AG09309 (cell line): ENCODE measurements at regions not wholly inside any gene's neighbourhood (a gene's known extent, or its start where the extent isn't known, plus 50 kb on each side); places are given as distances from the start of the nearest gene placed in this dataset.

ENCODE experiments used
- DNase-seq: peaks from one replicate; pipeline ENCODE4 v3.0.0-alpha.2; 2010; ENCODE audit warnings: low read depth
- H3K4me3 ChIP-seq: 2 replicates; pipeline ENCODE4 v1.5.1; 2011; ENCODE audit warnings: mild to moderate bottlenecking, low read depth, low read length, moderate library complexity; ENCODE audit not compliant: control insufficient read depth
- TF ChIP-seq, protein P1 (sequence below): IDR thresholded peaks from 2 replicates; pipeline ENCODE4 v1.5.1; 2011; ENCODE audit warnings: mild to moderate bottlenecking, low read depth, low read length, inconsistent platforms; ENCODE audit not compliant: insufficient read depth, control insufficient read depth; ENCODE audit errors: missing control alignments

DNA sequence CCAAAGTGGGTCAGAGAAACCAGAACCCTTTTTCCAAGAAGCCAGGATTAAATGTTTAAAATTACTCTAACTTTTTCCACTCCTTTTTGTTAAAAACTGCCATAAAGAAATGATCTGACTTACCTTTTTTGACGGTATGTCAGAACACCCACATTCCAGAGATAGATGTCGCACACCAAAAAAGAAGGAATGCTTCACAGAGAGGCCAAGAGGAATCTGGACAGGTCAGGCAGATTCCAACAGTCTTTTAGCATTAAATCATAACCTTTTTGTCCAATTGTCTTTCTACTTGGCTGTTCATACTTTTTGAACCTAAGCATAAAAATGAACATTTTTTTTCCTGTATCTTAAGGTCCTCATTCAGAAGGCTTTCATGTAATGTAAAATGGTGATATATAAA is 846.9 kb downstream of the NSUN3 start:
- DNase-seq: no peak
- TF ChIP-seq, protein P1, sequence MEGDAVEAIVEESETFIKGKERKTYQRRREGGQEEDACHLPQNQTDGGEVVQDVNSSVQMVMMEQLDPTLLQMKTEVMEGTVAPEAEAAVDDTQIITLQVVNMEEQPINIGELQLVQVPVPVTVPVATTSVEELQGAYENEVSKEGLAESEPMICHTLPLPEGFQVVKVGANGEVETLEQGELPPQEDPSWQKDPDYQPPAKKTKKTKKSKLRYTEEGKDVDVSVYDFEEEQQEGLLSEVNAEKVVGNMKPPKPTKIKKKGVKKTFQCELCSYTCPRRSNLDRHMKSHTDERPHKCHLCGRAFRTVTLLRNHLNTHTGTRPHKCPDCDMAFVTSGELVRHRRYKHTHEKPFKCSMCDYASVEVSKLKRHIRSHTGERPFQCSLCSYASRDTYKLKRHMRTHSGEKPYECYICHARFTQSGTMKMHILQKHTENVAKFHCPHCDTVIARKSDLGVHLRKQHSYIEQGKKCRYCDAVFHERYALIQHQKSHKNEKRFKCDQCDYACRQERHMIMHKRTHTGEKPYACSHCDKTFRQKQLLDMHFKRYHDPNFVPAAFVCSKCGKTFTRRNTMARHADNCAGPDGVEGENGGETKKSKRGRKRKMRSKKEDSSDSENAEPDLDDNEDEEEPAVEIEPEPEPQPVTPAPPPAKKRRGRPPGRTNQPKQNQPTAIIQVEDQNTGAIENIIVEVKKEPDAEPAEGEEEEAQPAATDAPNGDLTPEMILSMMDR: no peak
- H3K4me3 ChIP-seq: no peak overlapping the region

DNA sequence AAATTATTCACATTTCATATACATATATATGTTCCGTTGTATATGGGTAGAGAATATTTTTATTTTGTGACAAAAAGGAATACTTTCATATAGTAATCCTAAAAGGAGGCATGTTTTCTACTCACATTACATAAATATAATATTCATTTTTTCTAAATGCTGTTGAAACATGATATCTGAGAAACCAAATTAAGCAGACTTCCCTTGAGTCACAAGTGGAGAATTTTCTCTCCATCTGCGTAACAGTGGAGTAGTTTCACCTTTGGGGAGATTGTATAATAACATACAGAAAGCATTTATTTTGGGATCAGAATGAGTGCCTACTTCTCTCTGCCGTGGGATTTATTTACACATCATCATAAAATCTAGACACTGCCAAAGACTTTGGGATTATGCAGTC is 849.8 kb downstream of the NSUN3 start:
- TF ChIP-seq, protein P1: no peak
- no peak for DNase-seq
- H3K4me3 ChIP-seq: no peak overlapping the region

DNA sequence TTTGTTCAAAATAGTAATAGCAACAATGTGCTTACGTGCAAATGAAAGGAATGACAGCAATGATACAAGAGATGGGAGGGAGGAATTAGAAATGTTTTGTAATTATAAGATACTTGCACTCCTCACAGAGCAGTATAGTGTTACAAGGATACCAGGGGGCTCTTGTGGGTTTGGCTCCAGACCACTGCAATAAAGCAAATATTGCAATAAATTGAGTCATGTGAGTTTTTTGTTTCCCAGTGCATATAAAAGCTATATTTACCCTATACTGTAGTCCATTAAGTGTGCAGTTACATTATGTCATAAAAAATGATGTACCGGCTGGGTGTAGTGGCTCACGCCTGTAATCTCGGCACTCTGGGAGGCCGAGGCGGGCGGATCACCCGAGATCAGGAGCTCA is 864.3 kb downstream of the NSUN3 start:
- DNase-seq: no peak
- TF ChIP-seq, protein P1: no peak
- no peak overlapping the region for H3K4me3 ChIP-seq

DNA sequence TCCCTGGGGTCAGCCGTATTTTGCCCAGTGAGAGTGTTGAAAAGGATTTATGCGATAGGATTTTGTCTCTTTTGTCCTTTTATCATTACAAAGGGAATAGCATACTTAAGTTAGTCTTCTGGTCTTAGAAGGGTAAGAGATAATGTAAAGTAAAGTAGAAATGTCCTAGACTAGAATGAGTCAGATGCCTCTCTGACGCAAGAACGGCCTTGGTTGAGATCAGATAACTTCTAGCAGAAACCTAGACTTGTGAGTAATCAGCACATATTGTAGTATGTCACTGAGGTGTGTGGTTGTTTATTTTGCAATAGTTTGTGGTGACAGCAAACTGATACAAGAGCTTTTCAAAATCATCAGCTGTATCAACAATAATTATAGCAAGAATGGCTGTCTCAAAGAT is 866.1 kb downstream of the NSUN3 start:
- no peak overlapping the region for H3K4me3 ChIP-seq
- DNase-seq: no peak
- TF ChIP-seq, protein P1: no peak

DNA sequence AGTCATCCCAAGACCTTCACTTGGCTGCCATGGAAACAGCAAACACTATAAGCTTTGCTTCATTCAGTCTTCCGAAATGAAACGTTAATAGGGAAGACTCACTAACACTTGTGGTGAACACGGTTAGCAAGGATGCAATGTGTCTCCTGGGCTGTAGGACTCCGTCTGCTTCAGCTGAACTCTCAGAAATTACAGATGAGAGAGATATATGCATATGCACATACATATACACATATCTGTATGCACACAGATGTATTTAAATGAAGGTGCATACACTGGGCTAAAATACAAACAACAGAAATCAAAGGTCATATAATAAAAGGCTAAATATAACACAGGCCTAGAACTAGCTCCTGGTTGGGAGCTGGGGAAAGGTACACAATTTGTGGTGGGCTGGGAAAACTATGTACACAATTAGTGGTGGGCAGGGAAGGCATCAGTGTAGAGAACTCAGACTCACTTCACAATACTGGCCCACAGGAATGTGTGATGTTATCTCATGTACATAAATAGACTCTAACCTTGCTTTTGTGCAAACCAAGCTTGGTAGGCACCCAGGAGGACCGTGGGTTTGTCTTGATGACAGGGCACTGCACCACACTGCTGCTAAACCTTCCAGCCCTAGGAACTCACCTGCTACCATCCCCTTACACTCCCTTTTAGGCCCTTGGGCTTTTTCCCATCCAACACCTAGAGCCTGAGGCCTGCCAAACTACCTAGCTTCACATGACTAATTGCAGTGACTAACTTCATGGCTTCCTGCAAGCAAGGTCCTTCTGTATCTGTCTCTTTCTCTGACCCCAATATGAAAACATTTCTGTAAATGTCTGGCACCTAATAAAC is 873.1 kb downstream of the NSUN3 start:
- no peak overlapping the region for H3K4me3 ChIP-seq
- DNase-seq: no peak
- TF ChIP-seq, protein P1: no peak

DNA sequence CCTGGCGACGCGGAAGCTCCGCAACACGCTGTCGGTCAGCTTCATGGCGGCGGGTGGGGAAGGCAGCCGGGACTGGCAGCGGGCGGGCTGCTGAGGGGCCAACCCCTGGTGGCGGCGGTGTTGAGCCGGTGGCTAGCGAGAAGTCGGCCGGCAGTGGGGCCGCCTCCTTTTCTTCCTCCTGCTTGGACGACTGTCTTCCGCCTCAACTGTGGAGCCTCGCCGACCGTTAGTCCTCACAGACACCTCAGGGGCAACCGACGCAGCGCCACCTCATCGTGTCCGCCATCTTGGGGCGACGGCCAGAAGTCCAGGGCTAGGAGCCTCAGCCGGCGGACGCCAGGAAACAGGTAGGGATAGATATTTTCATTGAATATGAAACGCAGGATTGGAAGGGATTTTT is 875.1 kb downstream of the NSUN3 start:
- H3K4me3 ChIP-seq: no peak overlapping the region
- no peak for DNase-seq
- TF ChIP-seq, protein P1: no peak

DNA sequence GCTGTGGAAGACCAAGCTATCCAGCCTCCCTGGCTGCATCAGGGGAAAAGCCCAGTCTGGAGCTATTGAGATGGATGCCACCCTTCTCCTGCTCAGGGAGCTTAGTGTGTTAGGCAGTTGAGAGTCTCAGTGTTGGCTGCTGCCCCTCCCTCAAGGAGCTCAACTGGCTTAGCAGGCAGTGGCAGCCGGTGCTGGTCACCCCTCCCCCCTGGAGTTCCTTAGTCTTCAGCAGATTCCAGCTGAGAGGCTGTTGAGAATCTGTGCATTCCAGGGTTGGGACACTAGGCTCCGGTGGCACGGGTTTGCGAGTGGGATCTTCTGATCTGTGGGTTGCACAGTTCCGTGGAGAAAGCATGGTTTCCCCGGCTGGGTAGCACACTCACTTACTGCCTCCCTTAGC is 883.8 kb downstream of the NSUN3 start:
- no peak for DNase-seq
- TF ChIP-seq, protein P1: no peak
- H3K4me3 ChIP-seq: no peak overlapping the region
